ENCODE measurements at regions not wholly inside any gene's neighbourhood (a gene's known extent, or its start where the extent isn't known, plus 50 kb on each side); places are given as distances from the start of the nearest gene placed in this dataset.

DNA sequence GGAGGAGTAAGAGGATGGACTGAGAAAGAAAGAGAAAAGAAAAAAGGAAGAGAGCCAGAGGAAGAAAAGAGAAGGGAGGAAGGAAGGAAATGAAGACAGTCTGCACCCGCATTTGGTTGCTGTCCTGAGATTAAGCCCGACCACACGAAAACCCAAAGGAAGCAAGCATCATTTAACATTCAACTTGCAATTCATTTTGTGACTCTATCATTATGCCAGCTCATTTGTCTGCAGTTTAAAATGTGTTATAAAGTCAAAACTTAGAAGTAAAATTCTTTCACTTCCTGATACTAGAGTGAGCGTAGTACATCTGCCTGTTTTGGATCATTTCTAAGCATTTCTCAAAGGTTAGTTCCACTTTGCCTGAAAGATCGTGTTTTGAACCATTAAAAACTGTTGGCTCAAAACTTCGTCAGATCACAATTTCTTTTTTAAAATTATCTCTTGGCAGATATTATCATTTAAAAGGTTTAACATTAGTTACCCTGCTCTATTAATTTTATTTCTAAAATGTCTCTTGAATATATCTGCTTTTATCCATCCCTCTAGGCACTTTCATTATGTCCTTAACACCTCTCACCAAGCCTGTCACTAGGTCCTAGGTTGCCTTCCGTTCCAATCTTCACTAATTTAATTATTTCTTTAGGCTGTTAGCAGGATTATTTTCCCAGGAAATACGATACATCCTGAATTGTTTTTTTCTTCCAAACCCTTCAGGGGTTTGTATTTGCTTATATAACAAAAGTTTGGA is 240.9 kb downstream of the TLE4 start (continued):
- TF ChIP-seq, protein P1, sequence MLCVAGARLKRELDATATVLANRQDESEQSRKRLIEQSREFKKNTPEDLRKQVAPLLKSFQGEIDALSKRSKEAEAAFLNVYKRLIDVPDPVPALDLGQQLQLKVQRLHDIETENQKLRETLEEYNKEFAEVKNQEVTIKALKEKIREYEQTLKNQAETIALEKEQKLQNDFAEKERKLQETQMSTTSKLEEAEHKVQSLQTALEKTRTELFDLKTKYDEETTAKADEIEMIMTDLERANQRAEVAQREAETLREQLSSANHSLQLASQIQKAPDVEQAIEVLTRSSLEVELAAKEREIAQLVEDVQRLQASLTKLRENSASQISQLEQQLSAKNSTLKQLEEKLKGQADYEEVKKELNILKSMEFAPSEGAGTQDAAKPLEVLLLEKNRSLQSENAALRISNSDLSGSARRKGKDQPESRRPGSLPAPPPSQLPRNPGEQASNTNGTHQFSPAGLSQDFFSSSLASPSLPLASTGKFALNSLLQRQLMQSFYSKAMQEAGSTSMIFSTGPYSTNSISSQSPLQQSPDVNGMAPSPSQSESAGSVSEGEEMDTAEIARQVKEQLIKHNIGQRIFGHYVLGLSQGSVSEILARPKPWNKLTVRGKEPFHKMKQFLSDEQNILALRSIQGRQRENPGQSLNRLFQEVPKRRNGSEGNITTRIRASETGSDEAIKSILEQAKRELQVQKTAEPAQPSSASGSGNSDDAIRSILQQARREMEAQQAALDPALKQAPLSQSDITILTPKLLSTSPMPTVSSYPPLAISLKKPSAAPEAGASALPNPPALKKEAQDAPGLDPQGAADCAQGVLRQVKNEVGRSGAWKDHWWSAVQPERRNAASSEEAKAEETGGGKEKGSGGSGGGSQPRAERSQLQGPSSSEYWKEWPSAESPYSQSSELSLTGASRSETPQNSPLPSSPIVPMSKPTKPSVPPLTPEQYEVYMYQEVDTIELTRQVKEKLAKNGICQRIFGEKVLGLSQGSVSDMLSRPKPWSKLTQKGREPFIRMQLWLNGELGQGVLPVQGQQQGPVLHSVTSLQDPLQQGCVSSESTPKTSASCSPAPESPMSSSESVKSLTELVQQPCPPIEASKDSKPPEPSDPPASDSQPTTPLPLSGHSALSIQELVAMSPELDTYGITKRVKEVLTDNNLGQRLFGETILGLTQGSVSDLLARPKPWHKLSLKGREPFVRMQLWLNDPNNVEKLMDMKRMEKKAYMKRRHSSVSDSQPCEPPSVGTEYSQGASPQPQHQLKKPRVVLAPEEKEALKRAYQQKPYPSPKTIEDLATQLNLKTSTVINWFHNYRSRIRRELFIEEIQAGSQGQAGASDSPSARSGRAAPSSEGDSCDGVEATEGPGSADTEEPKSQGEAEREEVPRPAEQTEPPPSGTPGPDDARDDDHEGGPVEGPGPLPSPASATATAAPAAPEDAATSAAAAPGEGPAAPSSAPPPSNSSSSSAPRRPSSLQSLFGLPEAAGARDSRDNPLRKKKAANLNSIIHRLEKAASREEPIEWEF (IDR thresholded peaks at IDR 0.05; ENCODE audit: insufficient replicate concordance, low read depth, low read length) = no peak
- TF ChIP-seq CHD2 (IDR thresholded peaks at IDR 0.05; ENCODE audit: borderline replicate concordance, low read depth, low read length) (no peak), ZNF274 (IDR thresholded peaks at IDR 0.05; ENCODE audit: insufficient read depth, insufficient read length) (no peak), RFX5 (IDR thresholded peaks at IDR 0.05; ENCODE audit: low read depth, low read length) (no peak)
- TF ChIP-seq, protein P2, sequence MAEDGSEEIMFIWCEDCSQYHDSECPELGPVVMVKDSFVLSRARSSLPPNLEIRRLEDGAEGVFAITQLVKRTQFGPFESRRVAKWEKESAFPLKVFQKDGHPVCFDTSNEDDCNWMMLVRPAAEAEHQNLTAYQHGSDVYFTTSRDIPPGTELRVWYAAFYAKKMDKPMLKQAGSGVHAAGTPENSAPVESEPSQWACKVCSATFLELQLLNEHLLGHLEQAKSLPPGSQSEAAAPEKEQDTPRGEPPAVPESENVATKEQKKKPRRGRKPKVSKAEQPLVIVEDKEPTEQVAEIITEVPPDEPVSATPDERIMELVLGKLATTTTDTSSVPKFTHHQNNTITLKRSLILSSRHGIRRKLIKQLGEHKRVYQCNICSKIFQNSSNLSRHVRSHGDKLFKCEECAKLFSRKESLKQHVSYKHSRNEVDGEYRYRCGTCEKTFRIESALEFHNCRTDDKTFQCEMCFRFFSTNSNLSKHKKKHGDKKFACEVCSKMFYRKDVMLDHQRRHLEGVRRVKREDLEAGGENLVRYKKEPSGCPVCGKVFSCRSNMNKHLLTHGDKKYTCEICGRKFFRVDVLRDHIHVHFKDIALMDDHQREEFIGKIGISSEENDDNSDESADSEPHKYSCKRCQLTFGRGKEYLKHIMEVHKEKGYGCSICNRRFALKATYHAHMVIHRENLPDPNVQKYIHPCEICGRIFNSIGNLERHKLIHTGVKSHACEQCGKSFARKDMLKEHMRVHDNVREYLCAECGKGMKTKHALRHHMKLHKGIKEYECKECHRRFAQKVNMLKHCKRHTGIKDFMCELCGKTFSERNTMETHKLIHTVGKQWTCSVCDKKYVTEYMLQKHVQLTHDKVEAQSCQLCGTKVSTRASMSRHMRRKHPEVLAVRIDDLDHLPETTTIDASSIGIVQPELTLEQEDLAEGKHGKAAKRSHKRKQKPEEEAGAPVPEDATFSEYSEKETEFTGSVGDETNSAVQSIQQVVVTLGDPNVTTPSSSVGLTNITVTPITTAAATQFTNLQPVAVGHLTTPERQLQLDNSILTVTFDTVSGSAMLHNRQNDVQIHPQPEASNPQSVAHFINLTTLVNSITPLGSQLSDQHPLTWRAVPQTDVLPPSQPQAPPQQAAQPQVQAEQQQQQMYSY (CRISPR knock-in tag; IDR thresholded peaks at IDR 0.05) = no peak

All from GM12878 (cell line).